Mesenchymal stem cell (in vitro differentiated cells and primary cell): ENCODE measurements at regions not wholly inside any gene's neighbourhood (a gene's known extent, or its start where the extent isn't known, plus 50 kb on each side); places are given as distances from the start of the nearest gene placed in this dataset.

Experiments
- DNase-seq: peaks from one replicate; pipeline ENCODE4 v3.0.0-alpha.2; 2013
- H2AFZ ChIP-seq: one replicate; pipeline ENCODE4 v1.6.1; 2013; ENCODE audit warnings: low read depth, mild to moderate bottlenecking, control low read depth, inconsistent platforms, low read length, moderate library complexity
- H2AK5ac ChIP-seq: 2 replicates; pipeline ENCODE4 v1.6.1; 2013; ENCODE audit warnings: low read length, moderate library complexity, mild to moderate bottlenecking, inconsistent platforms; ENCODE audit not compliant: severe bottlenecking
- H2BK120ac ChIP-seq: one replicate; pipeline ENCODE4 v1.6.1; 2013; ENCODE audit warnings: low read depth, mild to moderate bottlenecking, inconsistent platforms, low read length, moderate library complexity
- H2BK12ac ChIP-seq, 2 experiments: one replicate each; pipeline ENCODE4 v1.6.1; 2013; ENCODE audit warnings: inconsistent platforms in 2 of 2, low read length in 2 of 2, mild to moderate bottlenecking in 2 of 2, moderate library complexity in 2 of 2, control low read depth in 1 of 2
- H2BK15ac ChIP-seq: one replicate; pipeline ENCODE4 v1.6.1; 2013; ENCODE audit warnings: mild to moderate bottlenecking, low read depth, inconsistent platforms; ENCODE audit not compliant: poor library complexity, severe bottlenecking
- H2BK5ac ChIP-seq: 2 replicates; pipeline ENCODE4 v1.6.1; 2013; ENCODE audit warnings: low read depth, mild to moderate bottlenecking, low read length, control low read depth, inconsistent platforms; ENCODE audit not compliant: poor library complexity, severe bottlenecking
- H3K14ac ChIP-seq, 2 experiments: one replicate each; pipeline ENCODE4 v1.6.1; 2013; ENCODE audit warnings: inconsistent platforms in 2 of 2, low read length in 2 of 2, control low read depth in 1 of 2, mild to moderate bottlenecking in 1 of 2, moderate library complexity in 1 of 2
- H3K18ac ChIP-seq, 2 experiments: one replicate each; pipeline ENCODE4 v1.6.1; 2013; ENCODE audit warnings: inconsistent platforms in 2 of 2, low read length in 2 of 2, control low read depth in 1 of 2, low read depth in 1 of 2, mild to moderate bottlenecking in 1 of 2
- H3K23ac ChIP-seq, 2 experiments: one replicate each; pipeline ENCODE4 v1.6.1; 2013; ENCODE audit warnings: inconsistent platforms in 2 of 2, low read length in 2 of 2, mild to moderate bottlenecking in 2 of 2, moderate library complexity in 2 of 2, control low read depth in 1 of 2
- H3K27ac ChIP-seq: 2 replicates; pipeline ENCODE4 v1.5.1; 2013; ENCODE audit warnings: mild to moderate bottlenecking, moderate library complexity, low read length, control low read depth, inconsistent platforms; ENCODE audit not compliant: poor library complexity, severe bottlenecking
- H3K27me3 ChIP-seq, 2 experiments: 2 replicates each; pipeline versions ENCODE4 v1.6.1 to v1.7.0; 2013; ENCODE audit warnings: low read length in 2 of 2, mild to moderate bottlenecking in 2 of 2, moderate library complexity in 2 of 2, control low read depth in 1 of 2, inconsistent platforms in 1 of 2; ENCODE audit not compliant: control insufficient read depth in 1 of 2, insufficient read depth in 1 of 2
- H3K36me3 ChIP-seq, 2 experiments: 2 replicates each; pipeline versions ENCODE4 v1.6.1 to v1.7.0; 2013; ENCODE audit warnings: low read length in 2 of 2, control low read depth in 1 of 2, inconsistent platforms in 1 of 2, low read depth in 1 of 2, mild to moderate bottlenecking in 1 of 2; ENCODE audit not compliant: insufficient read depth in 2 of 2, control insufficient read depth in 1 of 2
- H3K4ac ChIP-seq, 2 experiments: one replicate each; pipeline ENCODE4 v1.6.1; 2013; ENCODE audit warnings: inconsistent platforms in 2 of 2, low read length in 2 of 2, mild to moderate bottlenecking in 2 of 2, moderate library complexity in 2 of 2, control low read depth in 1 of 2, low read depth in 1 of 2
- H3K4me1 ChIP-seq: 2 replicates; pipeline ENCODE4 v1.6.1; 2013; ENCODE audit warnings: low read depth, low read length, control low read depth; ENCODE audit not compliant: control insufficient read depth, insufficient read depth
- H3K4me2 ChIP-seq: 2 replicates; pipeline ENCODE4 v1.6.1; 2013; ENCODE audit warnings: low read length, mild to moderate bottlenecking, inconsistent platforms; ENCODE audit not compliant: poor library complexity, severe bottlenecking
- H3K4me3 ChIP-seq, 2 experiments: 2 replicates each; pipeline versions ENCODE4 v1.5.1 to v1.7.0; 2013; ENCODE audit warnings: low read length in 2 of 2, mild to moderate bottlenecking in 2 of 2, control low read depth in 1 of 2, low read depth in 1 of 2; ENCODE audit not compliant: insufficient read depth in 1 of 2
- H3K79me1 ChIP-seq: replicated peaks from 2 replicates; pipeline ENCODE4 v1.6.1; 2013; ENCODE audit warnings: mild to moderate bottlenecking, control low read depth, low read length, inconsistent platforms; ENCODE audit not compliant: poor library complexity, severe bottlenecking
- H3K9ac ChIP-seq: 2 replicates; pipeline ENCODE4 v1.7.0; 2013; ENCODE audit warnings: mild to moderate bottlenecking, low read length, moderate library complexity
- H3K9me3 ChIP-seq: 2 replicates; pipeline ENCODE4 v1.7.0; 2013; ENCODE audit warnings: mild to moderate bottlenecking, low read length; ENCODE audit not compliant: control insufficient read depth
- H4K8ac ChIP-seq: one replicate; pipeline ENCODE4 v1.6.1; 2013; ENCODE audit warnings: inconsistent platforms, mild to moderate bottlenecking, low read length, moderate library complexity
- H4K91ac ChIP-seq: one replicate; pipeline ENCODE4 v1.6.1; 2013; ENCODE audit warnings: mild to moderate bottlenecking, low read length, inconsistent platforms
- WGBS: methylation state at CpG from one replicate; pipeline ENCODE4 v1.1.7; 2013; ENCODE audit warnings: mixed read lengths; 5-methylcytosine and 5-hydroxymethylcytosine counted together

DNA sequence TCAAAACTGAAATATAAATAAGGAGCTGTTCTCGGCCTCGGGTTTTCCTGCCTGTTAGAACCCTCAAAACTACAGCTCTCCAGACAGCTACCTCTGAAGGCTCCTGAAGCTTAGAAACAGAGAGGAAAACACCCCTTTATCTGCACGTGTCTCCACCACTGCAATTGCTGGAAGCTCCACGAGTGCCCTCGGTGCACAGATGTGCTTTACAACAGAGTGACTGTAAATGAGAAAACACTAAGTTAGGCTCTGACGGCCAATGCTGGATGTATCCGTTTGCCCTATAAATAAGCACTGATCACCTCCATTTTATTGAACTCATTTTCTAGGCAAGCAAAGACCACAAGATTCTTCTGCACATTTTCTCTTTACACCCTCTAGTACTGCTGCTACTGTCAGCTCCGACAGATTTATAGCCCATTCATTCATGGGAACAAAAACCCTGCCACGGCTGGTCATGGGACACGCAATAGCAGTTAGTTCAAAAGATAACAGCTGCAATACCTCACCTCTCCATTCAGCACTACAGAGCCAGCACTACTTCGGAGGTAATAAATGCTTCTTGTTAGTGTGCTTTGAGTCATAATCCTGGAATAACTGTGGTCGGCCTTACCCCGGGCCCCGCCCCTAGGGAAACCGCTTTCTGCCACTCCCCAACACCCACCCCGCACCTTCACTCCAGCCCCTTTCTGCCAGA lies 241.1 kb upstream of the ZNF507 start:
- Histone ChIP-seq H3K9me3 (peaks cover 3% of the 10 kb centered on the region), H3K9ac (no peak overlapping the region), H2BK120ac (peak overlapping the region; percentile 44), H2BK15ac (no peak overlapping the region), H3K14ac (no peak overlapping the region), H2BK5ac (no peak overlapping the region), H3K36me3 (no peaks in the 10 kb centered on the region), H3K27ac (no peak overlapping the region), H3K23ac (no peak overlapping the region), H2AK5ac (no peak overlapping the region), H3K4me3 (no peak overlapping the region), H2BK12ac (no peak overlapping the region), H4K8ac (no peak overlapping the region), H4K91ac (no peak overlapping the region), H3K79me1 (no peaks in the 10 kb centered on the region), H3K27me3 (peaks cover 0 to 4% of the 10 kb centered on the region in 2 experiments), H3K4me1 (no peaks in the 10 kb centered on the region), H2AFZ (no peak overlapping the region), H3K4ac (no peak overlapping the region), H3K18ac (peak overlapping the region in 1 of 2 experiments; percentile 6), H3K4me2 (no peak overlapping the region)
- 17% methylated on average over 14 of the region's 16 CpGs for WGBS
- DNase-seq: peak; percentile 84

DNA sequence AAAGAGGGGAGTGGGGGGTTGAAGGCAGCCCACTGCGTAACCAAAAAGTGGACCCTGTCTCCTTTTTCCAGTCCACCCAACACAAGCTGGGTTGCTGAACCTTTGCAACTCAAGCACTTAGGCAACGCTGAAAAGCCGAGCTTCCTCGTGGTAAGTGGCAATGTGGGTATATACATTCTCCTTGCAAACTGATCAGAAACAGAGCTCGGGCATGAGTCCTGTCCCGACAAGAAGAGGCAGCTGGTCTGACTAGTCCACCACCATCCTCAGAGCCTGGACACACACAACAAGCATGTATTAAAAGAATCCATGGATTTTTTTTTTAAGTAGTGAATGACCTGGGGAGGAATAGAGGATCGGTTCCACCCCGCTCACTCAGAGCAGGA lies 240.6 kb upstream of the ZNF507 start:
- peaks cover 2% of the 10 kb centered on the region for H3K9me3 ChIP-seq
- H2BK12ac ChIP-seq: no peak overlapping the region
- no peak overlapping the region for H2AK5ac ChIP-seq
- H2BK120ac ChIP-seq: no peak overlapping the region
- peak overlapping the region in 1 of 2 experiments; percentile 6 for H3K18ac ChIP-seq
- H3K23ac ChIP-seq: no peak overlapping the region
- H4K91ac ChIP-seq: no peak overlapping the region
- no peak overlapping the region for H3K27ac ChIP-seq
- H3K4ac ChIP-seq: no peak overlapping the region
- H4K8ac ChIP-seq: no peak overlapping the region
- no peak overlapping the region for H2AFZ ChIP-seq
- H3K27me3 ChIP-seq: peaks cover 0 to 4% of the 10 kb centered on the region in 2 experiments
- no peaks in the 10 kb centered on the region for H3K4me1 ChIP-seq
- no peak overlapping the region for H3K4me2 ChIP-seq
- no peak overlapping the region for H3K14ac ChIP-seq
- no peaks in the 10 kb centered on the region for H3K79me1 ChIP-seq
- H2BK5ac ChIP-seq: no peak overlapping the region
- no peak overlapping the region for H3K4me3 ChIP-seq
- H3K9ac ChIP-seq: no peak overlapping the region
- WGBS: 67% methylated on average over 6 of the region's 8 CpGs
- peak; percentile 47 for DNase-seq
- no peaks in the 10 kb centered on the region for H3K36me3 ChIP-seq
- no peak overlapping the region for H2BK15ac ChIP-seq

GRCh38 chr19:32105527-32106310 lies 239.7 kb upstream of the ZNF507 start:
- H3K27ac ChIP-seq: no peak overlapping the region
- H2BK5ac ChIP-seq: no peak overlapping the region
- peaks cover 0 to 4% of the 10 kb centered on the region in 2 experiments for H3K27me3 ChIP-seq
- H3K4me1 ChIP-seq: no peaks in the 10 kb centered on the region
- H3K4me3 ChIP-seq: no peak overlapping the region
- no peak overlapping the region for H2AFZ ChIP-seq
- H3K18ac ChIP-seq: no peak overlapping the region
- no peak overlapping the region for H2BK120ac ChIP-seq
- H3K14ac ChIP-seq: no peak overlapping the region
- no peak overlapping the region for H3K4me2 ChIP-seq
- no peaks in the 10 kb centered on the region for H3K79me1 ChIP-seq
- H3K23ac ChIP-seq: no peak overlapping the region
- H3K9ac ChIP-seq: no peak overlapping the region
- no peak overlapping the region for H3K4ac ChIP-seq
- no peak overlapping the region for H2BK15ac ChIP-seq
- H3K9me3 ChIP-seq: no peaks in the 10 kb centered on the region
- H2BK12ac ChIP-seq: peak overlapping the region in 1 of 2 experiments; percentile 12
- no peaks in the 10 kb centered on the region for H3K36me3 ChIP-seq
- H4K91ac ChIP-seq: no peak overlapping the region
- DNase-seq: no peak
- H2AK5ac ChIP-seq: no peak overlapping the region
- no peak overlapping the region for H4K8ac ChIP-seq
- WGBS: 51% methylated on average over 12 of the region's 16 CpGs

GRCh38 chr19:32122258-32122657 lies 223.2 kb upstream of the ZNF507 start:
- Histone ChIP-seq H4K91ac (no peak overlapping the region), H3K27ac (no peak overlapping the region), H3K36me3 (no peaks in the 10 kb centered on the region), H3K4ac (no peak overlapping the region), H3K14ac (no peak overlapping the region), H2BK12ac (no peak overlapping the region), H3K4me3 (no peak overlapping the region), H3K23ac (no peak overlapping the region), H3K4me2 (no peak overlapping the region), H3K9ac (no peak overlapping the region), H2BK15ac (no peak overlapping the region), H3K9me3 (peaks cover 9% of the 10 kb centered on the region), H3K18ac (no peak overlapping the region), H2BK120ac (no peak overlapping the region), H3K79me1 (no peaks in the 10 kb centered on the region), H2BK5ac (no peak overlapping the region), H2AK5ac (no peak overlapping the region), H3K27me3 (no peaks in the 10 kb centered on the region), H4K8ac (no peak overlapping the region), H2AFZ (no peak overlapping the region), H3K4me1 (no peaks in the 10 kb centered on the region)
- WGBS: 81% methylated on average over 2 of the region's 4 CpGs
- no peak for DNase-seq
